Lung (tissue), 11 donors: ENCODE measurements at regions not wholly inside any gene's neighbourhood (a gene's known extent, or its start where the extent isn't known, plus 50 kb on each side); places are given as distances from the start of the nearest gene placed in this dataset.

ENCODE experiments used
- ATAC-seq: fragments of 200-7000 bp; cut with Tn5 transposase; one replicate; pipeline ENCODE4 v1.9.1; 2020; ENCODE audit warnings: moderate number of reproducible peaks; ENCODE audit not compliant: insufficient read depth, low FRiP score
- DNase-seq, 3 donors: peaks; one replicate each; pipeline ENCODE4 v3.0.0-alpha.2; 2013 to 2017
- H3K27ac ChIP-seq, 2 donors: one replicate each; pipeline ENCODE4 v1.5.1; 2013; ENCODE audit warnings: mild to moderate bottlenecking in 2 of 2, moderate library complexity in 2 of 2, control low read depth in 1 of 2, inconsistent platforms in 1 of 2, low read depth in 1 of 2, low read length in 1 of 2
- H3K27me3 ChIP-seq, 3 donors: one replicate each; pipeline ENCODE4 v1.5.1; 2013; ENCODE audit warnings: low read length in 2 of 3; ENCODE audit not compliant: control insufficient read depth in 3 of 3, insufficient read depth in 3 of 3
- H3K36me3 ChIP-seq, 4 donors: one replicate each; pipeline ENCODE4 v1.5.1; 2013; ENCODE audit warnings: low read length in 4 of 4, mild to moderate bottlenecking in 1 of 4, moderate library complexity in 1 of 4; ENCODE audit not compliant: control insufficient read depth in 4 of 4, insufficient read depth in 4 of 4
- H3K4me1 ChIP-seq, 5 donors: one replicate each; pipeline ENCODE4 v1.5.1; 2013; ENCODE audit warnings: low read length in 5 of 5, mild to moderate bottlenecking in 2 of 5, moderate library complexity in 1 of 5; ENCODE audit not compliant: control insufficient read depth in 5 of 5, insufficient read depth in 5 of 5
- H3K4me3 ChIP-seq: one replicate; pipeline ENCODE4 v1.5.1; 2013; ENCODE audit warnings: mild to moderate bottlenecking, control low read depth, moderate library complexity
- H3K9ac ChIP-seq, 2 donors: one replicate each; pipeline ENCODE4 v1.5.1; 2013; ENCODE audit warnings: low read length in 2 of 2, control low read depth in 1 of 2; ENCODE audit not compliant: insufficient read depth in 1 of 2
- H3K9me3 ChIP-seq, 4 donors: one replicate each; pipeline ENCODE4 v1.5.1; 2013; ENCODE audit warnings: low read length in 3 of 4, mild to moderate bottlenecking in 1 of 4, moderate library complexity in 1 of 4; ENCODE audit not compliant: control insufficient read depth in 4 of 4, insufficient read depth in 3 of 4
- CTCF ChIP-seq: IDR thresholded peaks from 2 replicates; pipeline ENCODE4 v1.5.1; 2012; ENCODE audit warnings: mild to moderate bottlenecking; ENCODE audit errors: control extremely low read depth, extremely low read depth
- WGBS, 2 donors: extraction: QIAGEN DNeasy Blood & Tissue Kit; methylation state at CpG; one replicate each; pipeline ENCODE4 v1.1.7; 2013; 5-methylcytosine and 5-hydroxymethylcytosine counted together
- donor health status: control.
- donor health status: control.
- donor health status: Bipolar disorder and iron deficiency.
- donor health status: healthy.
- donor health status: DM: yes; HTN: yes; CAD: no.

GRCh38 chr12:92471551-92471950 lies 231.2 kb upstream of the PLEKHG7 start:
- Histone ChIP-seq H3K36me3 (no peaks in the 10 kb centered on the region), H3K4me1 (peaks cover 0 to 14% (median 4%) of the 10 kb centered on the region in 5 donors), H3K27ac (no peak overlapping the region), H3K9me3 (no peaks in the 10 kb centered on the region), H3K4me3 (no peak overlapping the region), H3K27me3 (no peaks in the 10 kb centered on the region), H3K9ac (no peak overlapping the region)
- DNase-seq (no peak), ATAC-seq (no peak)
- WGBS, 2 donors: 90 to 95% methylated on average over 1 of the region's 1 CpG
- no peak for TF ChIP-seq CTCF

GRCh38 chr12:92470608-92471021 lies 232.2 kb upstream of the PLEKHG7 start:
- WGBS, 2 donors: 83 to 90% methylated on average over 4 of the region's 4 CpGs
- Histone ChIP-seq H3K4me1 (peaks cover 0 to 17% (median 9%) of the 10 kb centered on the region in 5 donors), H3K36me3 (no peaks in the 10 kb centered on the region), H3K9me3 (no peaks in the 10 kb centered on the region), H3K9ac (no peak overlapping the region), H3K27me3 (no peaks in the 10 kb centered on the region), H3K4me3 (no peak overlapping the region), H3K27ac (no peak overlapping the region)
- ATAC-seq: no peak
- TF ChIP-seq CTCF: no peak
- DNase-seq: no peak

GRCh38 chr12:92469837-92470236 lies 233.0 kb upstream of the PLEKHG7 start:
- ATAC-seq: no peak

More at GRCh38 chr12:92469837-92470236, 233.0 kb upstream of the PLEKHG7 start:
- peaks cover 0 to 18% (median 9%) of the 10 kb centered on the region in 5 donors for H3K4me1 ChIP-seq
- WGBS, 2 donors: 76 to 89% methylated on average over 6 of the region's 6 CpGs
- no peak for TF ChIP-seq CTCF
- no peak overlapping the region for H3K4me3 ChIP-seq
- no peaks in the 10 kb centered on the region for H3K27me3 ChIP-seq
- H3K9me3 ChIP-seq: no peaks in the 10 kb centered on the region
- H3K9ac ChIP-seq: no peak overlapping the region
- no peaks in the 10 kb centered on the region for H3K36me3 ChIP-seq
- DNase-seq: peak in 2 of 3 donors; percentile 34 to 52
- peak overlapping the region in 1 of 2 donors; percentile 60 for H3K27ac ChIP-seq
